ENCODE measurements at regions not wholly inside any gene's neighbourhood (a gene's known extent, or its start where the extent isn't known, plus 50 kb on each side); places are given as distances from the start of the nearest gene placed in this dataset.

DNA sequence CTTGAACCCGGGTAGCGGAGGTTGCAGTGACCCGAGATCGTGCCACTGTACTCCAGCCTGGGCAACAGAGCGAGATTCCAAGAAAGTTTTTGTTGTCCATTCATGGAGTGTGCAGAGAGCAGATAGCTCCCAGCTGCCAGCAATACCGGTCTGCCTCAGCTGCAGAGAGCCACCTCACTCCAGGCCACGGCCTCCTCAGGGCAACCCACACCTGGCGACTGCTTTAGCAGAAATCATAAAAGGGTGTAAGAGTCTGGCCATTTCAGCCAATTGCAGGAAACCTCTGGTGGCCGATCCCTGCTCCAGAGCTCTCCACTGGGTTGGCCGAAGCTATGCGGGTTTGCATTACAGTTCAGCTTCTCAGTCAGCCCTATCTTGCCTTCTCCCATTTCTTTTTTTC is 227.4 kb upstream of the BCOR start:
- TF ChIP-seq, protein P1, sequence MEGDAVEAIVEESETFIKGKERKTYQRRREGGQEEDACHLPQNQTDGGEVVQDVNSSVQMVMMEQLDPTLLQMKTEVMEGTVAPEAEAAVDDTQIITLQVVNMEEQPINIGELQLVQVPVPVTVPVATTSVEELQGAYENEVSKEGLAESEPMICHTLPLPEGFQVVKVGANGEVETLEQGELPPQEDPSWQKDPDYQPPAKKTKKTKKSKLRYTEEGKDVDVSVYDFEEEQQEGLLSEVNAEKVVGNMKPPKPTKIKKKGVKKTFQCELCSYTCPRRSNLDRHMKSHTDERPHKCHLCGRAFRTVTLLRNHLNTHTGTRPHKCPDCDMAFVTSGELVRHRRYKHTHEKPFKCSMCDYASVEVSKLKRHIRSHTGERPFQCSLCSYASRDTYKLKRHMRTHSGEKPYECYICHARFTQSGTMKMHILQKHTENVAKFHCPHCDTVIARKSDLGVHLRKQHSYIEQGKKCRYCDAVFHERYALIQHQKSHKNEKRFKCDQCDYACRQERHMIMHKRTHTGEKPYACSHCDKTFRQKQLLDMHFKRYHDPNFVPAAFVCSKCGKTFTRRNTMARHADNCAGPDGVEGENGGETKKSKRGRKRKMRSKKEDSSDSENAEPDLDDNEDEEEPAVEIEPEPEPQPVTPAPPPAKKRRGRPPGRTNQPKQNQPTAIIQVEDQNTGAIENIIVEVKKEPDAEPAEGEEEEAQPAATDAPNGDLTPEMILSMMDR (conservative IDR thresholded peaks at IDR 0.05): no peak
- TF ChIP-seq EZH2 (IDR thresholded peaks at IDR 0.05; ENCODE audit: low read depth): no peak

Measured in PC-9 (cell line).